ENCODE measurements at regions not wholly inside any gene's neighbourhood (a gene's known extent, or its start where the extent isn't known, plus 50 kb on each side); places are given as distances from the start of the nearest gene placed in this dataset.
"Not testable (repeated sequence)": the region's sequence is repeated elsewhere in the genome, so short reads cannot be mapped to it uniquely, and the experiment has no call there.

DNA sequence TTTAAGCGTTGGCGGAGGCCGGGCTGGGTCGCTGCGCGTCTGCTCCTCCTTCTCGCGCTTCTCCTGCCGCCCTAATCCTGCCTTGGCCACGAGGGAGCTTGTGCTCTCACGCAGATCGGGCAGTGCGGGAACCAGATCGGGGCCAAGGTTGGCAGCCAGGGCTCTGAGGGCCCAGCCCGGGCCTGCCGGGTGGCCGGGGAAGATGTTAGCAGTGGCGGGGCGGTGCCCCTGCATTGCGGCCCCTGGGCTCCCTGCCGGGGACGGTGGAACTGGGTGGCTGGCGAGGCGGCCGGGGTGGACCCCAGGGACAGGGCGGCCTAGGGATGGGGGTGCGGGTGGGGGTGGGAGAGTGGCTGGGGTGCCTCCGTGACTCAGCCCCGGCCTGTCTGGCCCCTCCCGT is 297.4 kb downstream of the CACNA1B start:
- DNase-seq (ENCODE audit: low spot score); POLR2A ChIA-PET (ENCODE audit: low non-redundant PET); H3K27ac ChIP-seq; CTCF ChIA-PET: not testable (repeated sequence)

- CTCF ChIA-PET; H3K27ac ChIP-seq; DNase-seq (ENCODE audit: low spot score); POLR2A ChIA-PET (ENCODE audit: low non-redundant PET): not testable (repeated sequence)
Observed at GRCh38 chr9:138175354-138175753, 297.8 kb downstream of the CACNA1B start.

DNA sequence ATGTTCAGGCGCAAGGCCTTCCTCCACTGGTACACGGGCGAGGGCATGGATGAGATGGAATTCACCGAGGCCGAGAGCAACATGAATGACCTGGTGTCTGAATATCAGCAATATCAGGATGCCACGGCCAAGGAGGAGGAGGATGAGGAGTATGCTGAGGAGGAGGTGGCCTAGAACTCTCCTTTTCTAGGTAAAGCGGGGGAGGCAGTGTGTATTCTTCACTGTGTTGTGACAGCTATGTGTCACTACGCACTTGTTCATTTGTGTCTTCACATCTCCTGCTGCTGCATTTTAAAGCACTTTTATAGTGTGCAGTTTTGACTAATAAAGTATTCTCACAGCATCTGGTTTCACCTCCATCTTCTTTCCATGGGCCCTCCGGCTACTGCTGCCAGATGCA is 299.5 kb downstream of the CACNA1B start:
- H3K27ac ChIP-seq; CTCF ChIA-PET; DNase-seq (ENCODE audit: low spot score); POLR2A ChIA-PET (ENCODE audit: low non-redundant PET): not testable (repeated sequence)

- POLR2A ChIA-PET (ENCODE audit: low non-redundant PET); CTCF ChIA-PET; H3K27ac ChIP-seq; DNase-seq (ENCODE audit: low spot score): not testable (repeated sequence)
Observed at GRCh38 chr9:138179003-138179402, 301.4 kb downstream of the CACNA1B start.

GRCh38 chr9:138179671-138180070 is 302.1 kb downstream of the CACNA1B start:
- H3K27ac ChIP-seq; CTCF ChIA-PET; POLR2A ChIA-PET (ENCODE audit: low non-redundant PET); DNase-seq (ENCODE audit: low spot score): not testable (repeated sequence)

GRCh38 chr9:138181963-138182362 is 304.4 kb downstream of the CACNA1B start:
- CTCF ChIA-PET; H3K27ac ChIP-seq; POLR2A ChIA-PET (ENCODE audit: low non-redundant PET); DNase-seq (ENCODE audit: low spot score): not testable (repeated sequence)

DNA sequence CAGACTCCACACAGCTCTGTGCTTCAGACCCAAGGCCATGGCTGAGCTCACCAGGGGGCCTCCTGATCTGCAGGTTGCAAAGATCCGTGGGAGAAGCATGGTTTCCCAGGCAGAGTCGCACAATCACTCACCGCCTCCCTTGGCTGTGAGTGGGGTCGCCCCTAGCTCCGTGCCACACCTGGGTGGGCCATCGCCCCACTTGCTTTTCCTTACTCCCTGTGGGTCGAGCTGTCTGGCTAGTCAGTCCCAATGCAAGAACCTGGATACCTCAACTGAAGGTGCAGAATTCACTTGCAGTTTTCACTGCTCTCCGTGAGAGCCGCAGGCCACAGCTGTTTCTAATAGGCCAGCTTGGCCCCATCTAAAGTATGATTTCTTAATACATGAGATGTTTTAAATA is 319.6 kb downstream of the CACNA1B start:
- DNase-seq (ENCODE audit: low spot score); POLR2A ChIA-PET (ENCODE audit: low non-redundant PET); CTCF ChIA-PET; H3K27ac ChIP-seq: not testable (repeated sequence)

DNA sequence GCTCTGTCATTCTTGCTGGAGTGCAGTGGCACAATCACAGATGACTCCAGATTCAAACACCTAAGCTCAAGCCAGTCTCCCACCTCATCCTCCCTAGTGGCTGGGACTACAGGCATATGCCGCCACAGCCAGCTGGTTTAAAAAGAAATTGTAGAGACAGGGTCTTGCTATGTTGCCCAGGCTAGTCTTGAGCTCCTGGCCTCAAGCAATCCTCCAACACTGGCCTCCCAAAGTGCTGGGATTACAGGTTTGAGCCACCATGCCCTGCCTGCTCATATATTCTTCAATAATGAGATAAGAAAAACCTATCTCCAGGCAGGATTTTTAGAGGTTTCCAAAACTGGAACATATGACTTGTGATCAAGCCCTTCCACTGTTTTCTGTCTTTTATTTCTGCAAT is 321.4 kb downstream of the CACNA1B start:
- H3K27ac ChIP-seq; CTCF ChIA-PET; DNase-seq (ENCODE audit: low spot score); POLR2A ChIA-PET (ENCODE audit: low non-redundant PET): not testable (repeated sequence)

DNA sequence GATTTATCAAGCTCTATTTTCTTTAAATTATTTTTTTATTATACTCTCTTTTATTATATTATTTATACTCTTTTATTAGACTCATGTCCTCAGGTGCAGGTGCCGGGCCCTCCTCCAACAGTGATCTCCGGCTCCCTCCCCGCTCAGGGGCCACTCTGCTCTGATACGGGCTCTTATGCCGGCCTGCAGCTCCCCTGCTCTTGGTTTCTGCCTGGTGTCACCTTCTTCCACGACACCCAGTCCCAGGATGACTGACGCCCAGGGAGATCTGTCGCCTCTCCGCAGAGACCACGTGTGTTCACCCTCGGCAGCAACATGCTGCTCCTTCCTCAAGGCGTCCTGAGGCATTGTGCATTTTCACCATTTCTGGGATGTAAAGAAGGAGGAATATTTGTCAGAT is 322.3 kb downstream of the CACNA1B start:
- CTCF ChIA-PET; DNase-seq (ENCODE audit: low spot score); POLR2A ChIA-PET (ENCODE audit: low non-redundant PET); H3K27ac ChIP-seq: not testable (repeated sequence)

DNA sequence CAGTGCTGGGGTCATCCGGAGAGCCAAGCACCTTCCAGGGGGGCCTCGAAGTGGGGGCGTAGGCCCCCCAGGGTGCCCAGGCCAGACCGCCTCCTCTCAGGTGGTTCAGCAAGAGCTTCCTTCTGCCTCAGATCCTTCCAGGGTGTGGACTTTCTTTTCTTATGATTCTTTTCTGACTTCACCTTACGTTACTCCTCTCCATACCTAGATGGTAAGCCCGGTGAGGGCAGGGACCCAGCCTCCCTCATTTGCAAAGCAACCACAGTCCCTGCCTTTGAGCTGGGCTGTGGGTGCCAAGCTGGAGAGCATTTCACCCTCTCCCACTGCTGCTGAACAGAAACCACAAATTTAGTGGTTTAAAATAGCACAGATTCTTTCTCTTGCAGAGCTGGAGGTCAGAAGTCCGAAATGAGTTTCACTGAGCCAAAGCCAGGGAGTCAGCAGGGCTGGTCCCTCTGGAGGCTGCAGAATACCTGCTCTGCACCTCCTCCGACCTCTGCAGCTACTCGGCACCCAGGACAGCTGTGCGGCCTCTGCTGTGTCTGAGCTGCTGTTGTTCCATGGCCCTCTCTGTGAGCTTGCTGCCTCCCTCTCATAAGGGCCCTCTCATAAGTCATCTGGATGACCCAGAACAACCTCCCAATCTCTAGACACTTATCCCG is 323.0 kb downstream of the CACNA1B start:
- DNase-seq (ENCODE audit: low spot score); H3K27ac ChIP-seq; POLR2A ChIA-PET (ENCODE audit: low non-redundant PET); CTCF ChIA-PET: not testable (repeated sequence)

DNA sequence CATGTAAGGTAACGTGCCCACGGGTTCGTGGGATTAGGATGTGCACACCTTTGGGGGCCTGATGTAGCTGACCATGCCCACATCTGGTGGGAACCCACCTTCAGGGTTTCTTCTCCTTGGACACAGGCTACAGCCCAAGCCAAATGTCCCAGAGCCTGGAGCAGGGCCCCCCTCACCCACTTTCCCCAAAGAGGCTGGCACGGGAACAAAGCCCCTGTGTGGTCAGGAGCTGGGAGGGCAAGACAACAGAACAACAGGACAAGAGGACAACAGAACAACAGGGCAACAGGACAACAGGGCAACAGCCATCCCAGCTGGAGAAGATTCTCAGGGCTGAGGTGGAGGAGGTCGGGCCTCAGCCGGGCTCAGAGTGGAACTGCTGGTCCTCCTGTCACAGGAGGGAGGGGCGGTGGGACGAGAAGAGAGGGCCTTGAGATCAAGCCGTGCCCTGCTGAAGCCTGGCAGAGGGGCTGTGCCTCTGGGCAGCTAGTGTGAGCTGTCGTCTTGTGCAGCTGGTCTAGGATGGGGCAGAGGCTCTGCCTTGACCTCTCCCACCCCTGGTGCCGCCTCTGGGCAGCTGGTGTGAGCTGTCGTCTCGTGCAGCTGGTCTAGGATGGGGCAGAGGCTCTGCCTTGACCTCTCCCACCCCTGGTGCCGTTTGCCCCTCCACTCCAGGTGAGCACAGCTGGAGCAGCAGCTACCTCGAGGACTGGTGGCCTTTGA is 323.7 kb downstream of the CACNA1B start:
- CTCF ChIA-PET; DNase-seq (ENCODE audit: low spot score); H3K27ac ChIP-seq; POLR2A ChIA-PET (ENCODE audit: low non-redundant PET): not testable (repeated sequence)

DNA sequence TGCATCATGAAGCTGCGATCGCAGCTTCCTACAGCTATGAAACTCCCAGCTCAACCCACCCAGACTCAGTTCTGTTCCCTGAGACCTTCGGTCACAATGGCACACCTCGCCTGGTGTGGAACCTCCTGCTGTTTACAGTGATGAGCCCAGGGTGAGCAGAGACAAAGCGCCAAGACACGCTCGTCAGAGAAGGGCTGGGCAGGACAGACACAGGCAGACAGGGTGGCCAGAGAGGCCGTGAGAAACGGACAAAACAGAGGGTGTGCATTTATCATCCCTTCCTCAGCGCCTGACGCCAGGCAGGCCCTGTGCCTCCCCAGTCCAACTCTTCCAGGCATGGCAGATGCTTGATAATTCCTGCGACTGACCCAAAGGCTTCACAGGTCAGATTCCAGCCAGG is 324.5 kb downstream of the CACNA1B start:
- POLR2A ChIA-PET (ENCODE audit: low non-redundant PET); CTCF ChIA-PET; DNase-seq (ENCODE audit: low spot score); H3K27ac ChIP-seq: not testable (repeated sequence)

GRCh38 chr9:138203304-138203703 is 325.7 kb downstream of the CACNA1B start:
- H3K27ac ChIP-seq; POLR2A ChIA-PET (ENCODE audit: low non-redundant PET); CTCF ChIA-PET; DNase-seq (ENCODE audit: low spot score): not testable (repeated sequence)

DNA sequence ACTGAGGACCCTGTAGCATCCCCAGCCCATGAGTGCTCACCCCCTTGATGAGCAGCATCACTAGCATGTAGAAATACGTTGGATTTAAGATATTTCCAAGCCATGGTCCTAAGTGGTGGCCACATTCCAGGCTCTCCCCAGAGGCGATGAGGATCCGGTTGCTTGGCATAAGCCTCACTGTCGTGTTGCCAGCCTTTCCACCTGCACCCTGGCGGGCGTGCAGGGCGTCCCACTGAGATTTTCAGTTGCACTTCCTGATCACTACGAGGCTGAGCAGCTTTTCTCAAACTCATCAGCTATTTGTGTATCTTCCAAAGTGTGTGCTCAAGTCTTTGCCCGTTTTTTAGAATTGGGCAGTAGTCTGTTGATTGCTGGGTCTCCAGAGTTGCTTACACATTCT is 326.3 kb downstream of the CACNA1B start:
- POLR2A ChIA-PET (ENCODE audit: low non-redundant PET); DNase-seq (ENCODE audit: low spot score); CTCF ChIA-PET; H3K27ac ChIP-seq: not testable (repeated sequence)

DNA sequence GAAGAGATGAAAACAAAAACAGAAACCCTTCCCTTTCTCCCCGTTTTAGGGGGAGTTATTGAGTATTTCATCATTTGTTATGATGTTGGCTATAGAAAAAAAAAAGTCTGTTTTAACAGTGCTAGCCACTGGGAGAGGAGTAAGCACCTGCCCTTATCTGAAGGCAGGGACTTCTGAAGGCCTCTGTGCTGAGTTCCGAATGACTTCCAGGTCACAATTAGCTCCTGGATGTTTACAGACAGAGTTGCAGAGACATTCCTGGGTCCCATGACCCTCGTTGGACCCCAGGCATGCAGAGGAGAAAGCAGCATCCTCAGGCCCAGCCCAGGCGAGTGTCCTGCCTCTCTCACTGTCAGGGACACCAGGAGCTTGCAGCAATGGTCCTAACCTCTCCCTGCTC is 328.5 kb downstream of the CACNA1B start:
- POLR2A ChIA-PET (ENCODE audit: low non-redundant PET); CTCF ChIA-PET; DNase-seq (ENCODE audit: low spot score); H3K27ac ChIP-seq: not testable (repeated sequence)

GRCh38 chr9:138207300-138208179 is 330.0 kb downstream of the CACNA1B start:
- H3K27ac ChIP-seq; DNase-seq (ENCODE audit: low spot score); CTCF ChIA-PET; POLR2A ChIA-PET (ENCODE audit: low non-redundant PET): not testable (repeated sequence)

DNA sequence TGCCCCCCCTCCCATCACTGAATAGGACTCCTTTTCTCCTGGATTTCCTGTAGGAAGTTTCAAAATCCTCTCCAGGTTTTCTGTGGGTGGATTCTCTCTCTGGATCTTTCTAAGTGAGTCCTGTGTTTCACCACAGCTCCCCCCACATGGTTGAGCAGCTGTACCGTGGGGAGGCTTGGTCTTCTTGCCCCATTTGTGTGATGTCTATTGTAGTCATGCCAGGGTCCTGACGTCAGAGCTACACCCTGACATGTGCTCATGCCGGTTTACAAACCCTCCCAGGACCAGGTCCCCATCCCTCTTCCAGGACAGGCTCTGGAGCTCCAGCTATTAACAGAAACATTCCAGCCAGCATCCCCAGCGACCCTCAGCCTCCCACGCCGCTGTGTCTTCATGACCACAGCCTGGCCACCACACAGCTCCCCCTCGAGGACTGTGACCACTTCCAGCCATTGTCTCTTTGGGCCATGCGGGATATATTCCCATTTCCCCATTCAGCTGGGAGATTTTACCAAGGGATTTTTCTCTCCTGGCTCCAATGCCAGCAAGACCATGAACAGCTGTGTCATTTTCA is 331.6 kb downstream of the CACNA1B start:
- DNase-seq (ENCODE audit: low spot score); CTCF ChIA-PET; H3K27ac ChIP-seq; POLR2A ChIA-PET (ENCODE audit: low non-redundant PET): not testable (repeated sequence)
